ENCODE measurements at regions not wholly inside any gene's neighbourhood (a gene's known extent, or its start where the extent isn't known, plus 50 kb on each side); places are given as distances from the start of the nearest gene placed in this dataset.

GRCh38 chr2:550860-551567, 126.2 kb downstream of the TMEM18 start:
- no peak for DNase-seq

DNA sequence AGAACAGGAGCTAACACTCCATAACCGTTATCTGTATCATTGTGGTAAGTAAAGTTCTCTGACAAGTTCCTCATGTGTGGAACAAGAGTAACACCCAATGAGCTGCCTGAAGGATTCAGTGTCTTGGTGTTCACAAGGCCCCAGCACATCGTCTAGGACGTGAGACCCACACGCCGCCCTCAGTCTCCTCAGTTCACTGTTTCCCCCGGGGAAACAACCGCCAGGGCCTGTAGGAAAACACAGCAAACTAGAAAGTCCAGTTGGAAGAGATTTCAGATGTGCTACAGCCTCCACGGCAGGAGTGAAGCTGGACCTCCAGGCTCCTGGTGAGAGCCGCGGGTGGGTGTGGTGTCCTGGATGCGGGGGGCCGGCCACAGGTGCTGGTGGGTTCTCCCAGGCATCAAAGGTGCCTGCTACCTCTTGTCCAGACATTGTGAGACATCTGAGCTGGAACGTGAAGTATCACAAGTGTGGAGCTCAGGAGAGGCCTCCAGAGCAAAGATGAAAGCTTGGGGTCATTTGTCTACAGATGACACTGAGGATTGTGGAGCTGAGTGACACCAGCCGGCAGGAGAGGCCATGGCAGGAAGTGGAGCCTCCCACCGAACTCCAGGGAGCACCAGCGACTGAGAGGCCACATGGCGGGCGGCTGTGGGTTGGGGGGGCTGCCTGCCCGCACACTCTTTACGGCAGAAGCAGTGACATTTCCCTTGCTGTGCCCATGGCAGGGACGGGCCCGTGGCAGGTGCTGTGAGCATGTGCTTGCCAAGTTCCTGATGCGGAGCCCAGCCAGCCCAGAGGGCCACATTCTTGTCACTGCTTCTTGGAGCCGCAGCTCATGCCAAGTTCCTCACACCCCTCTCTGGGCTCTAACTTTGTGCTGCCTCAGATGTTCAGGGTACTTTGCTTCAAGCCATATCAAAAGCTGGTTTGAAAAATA, 131.2 kb downstream of the TMEM18 start:
- no peak for DNase-seq

- DNase-seq = no peak
Observed at GRCh38 chr2:545228-545627, 132.0 kb downstream of the TMEM18 start.

- DNase-seq = no peak
Observed at GRCh38 chr2:538646-539045, 138.6 kb downstream of the TMEM18 start.

- DNase-seq = no peak
Observed at GRCh38 chr2:535222-535621, 142.0 kb downstream of the TMEM18 start.

GRCh38 chr2:529852-530251, 147.4 kb downstream of the TMEM18 start:
- DNase-seq = no peak

DNA sequence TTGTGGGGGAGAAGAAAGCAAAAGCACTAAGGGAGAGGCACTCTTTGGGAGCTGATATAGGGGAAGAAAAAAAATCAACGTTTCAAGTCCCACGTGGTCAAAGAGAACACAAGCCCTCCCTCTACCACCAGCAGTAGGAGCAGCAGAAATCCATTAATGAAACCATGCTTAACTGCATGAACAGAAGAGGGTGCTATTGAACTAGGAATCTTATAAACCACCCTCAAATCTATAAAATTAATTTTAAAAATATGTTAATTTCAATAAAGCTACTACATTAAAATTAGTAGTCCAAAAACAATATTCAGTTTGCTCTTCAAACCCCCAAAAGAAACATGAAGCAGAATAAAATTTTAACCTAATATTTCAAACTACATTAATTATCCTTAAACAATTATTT, 147.8 kb downstream of the TMEM18 start:
- no peak for DNase-seq

DNA sequence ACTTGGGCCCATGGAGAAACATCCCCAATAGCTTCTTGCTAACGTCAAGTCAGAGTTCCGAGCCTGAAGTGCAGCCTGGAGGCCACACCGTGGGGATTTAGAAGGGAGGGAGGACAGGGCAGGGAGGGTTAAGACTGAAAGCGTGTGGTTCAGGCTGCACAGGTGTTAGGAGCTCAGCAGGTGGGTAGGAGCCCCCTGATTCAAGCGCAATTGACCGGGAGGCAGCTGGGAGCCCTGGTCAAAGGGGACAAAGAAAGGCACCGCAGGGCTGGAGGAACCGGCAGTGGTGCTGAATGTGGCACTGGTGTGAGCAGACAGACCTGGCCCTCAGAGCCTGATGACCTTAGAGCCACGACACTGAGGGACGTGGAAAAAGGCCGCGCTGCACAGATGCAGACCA, 149.6 kb downstream of the TMEM18 start:
- DNase-seq = no peak

DNA sequence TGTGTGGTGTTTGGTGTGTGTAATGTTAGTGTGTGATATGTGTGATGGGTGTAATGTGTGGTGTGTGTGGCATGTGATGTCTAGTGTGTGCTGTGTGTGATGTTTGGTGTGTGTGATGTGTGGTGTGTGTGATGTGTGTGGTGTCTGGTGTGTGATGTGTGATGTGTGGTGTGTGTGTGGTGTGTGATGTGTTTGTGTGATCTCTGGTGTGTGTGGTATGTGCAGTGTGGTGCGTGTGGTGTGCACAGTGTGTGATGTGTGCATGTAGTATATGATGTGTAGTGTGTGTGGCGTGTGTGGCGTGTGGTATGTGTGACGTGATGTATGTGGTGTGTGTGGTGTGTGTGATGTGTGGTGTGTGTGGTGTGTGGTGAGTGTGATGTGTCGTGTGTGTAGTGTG, 150.3 kb downstream of the TMEM18 start:
- no peak for DNase-seq

- no peak for DNase-seq
Observed at GRCh38 chr2:525611-526010, 151.6 kb downstream of the TMEM18 start.

DNA sequence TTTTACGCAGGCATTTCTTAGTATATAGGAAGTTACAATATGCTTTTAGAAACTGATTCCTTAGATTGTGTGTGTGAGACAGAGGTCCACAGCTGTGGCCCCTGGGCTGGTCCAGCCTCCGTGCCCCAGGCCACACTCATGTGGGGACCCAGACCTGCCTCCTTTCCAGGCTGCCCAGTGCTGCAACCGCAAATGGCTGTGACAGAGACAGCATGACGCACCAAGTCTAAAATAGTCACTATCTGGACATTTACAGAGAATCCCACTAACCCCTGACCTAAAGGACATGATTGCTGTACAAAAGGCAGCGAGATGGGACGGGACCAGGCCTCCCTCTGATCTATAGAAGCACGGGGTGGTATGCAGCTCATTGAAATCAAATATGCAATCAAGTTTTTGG, 152.2 kb downstream of the TMEM18 start:
- DNase-seq = no peak

DNA sequence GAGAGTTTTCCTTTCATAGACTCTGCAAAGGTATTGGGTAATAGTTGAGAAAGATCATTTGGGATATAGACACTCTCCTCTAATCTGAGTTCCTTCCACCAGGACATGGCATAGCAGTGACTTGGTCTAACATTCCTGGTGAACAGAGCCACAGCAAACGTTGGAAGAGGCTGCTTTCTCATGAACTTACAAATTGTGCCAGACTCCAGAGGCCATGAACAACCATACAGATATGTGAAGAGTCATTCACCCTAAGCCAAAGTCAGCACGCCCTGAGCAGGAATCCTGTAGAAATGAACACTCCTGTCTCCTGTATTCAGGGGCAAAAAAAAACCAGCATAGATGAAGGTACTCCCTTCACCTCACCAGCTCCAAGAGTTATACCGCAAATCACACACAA, 152.8 kb downstream of the TMEM18 start:
- no peak for DNase-seq

DNA sequence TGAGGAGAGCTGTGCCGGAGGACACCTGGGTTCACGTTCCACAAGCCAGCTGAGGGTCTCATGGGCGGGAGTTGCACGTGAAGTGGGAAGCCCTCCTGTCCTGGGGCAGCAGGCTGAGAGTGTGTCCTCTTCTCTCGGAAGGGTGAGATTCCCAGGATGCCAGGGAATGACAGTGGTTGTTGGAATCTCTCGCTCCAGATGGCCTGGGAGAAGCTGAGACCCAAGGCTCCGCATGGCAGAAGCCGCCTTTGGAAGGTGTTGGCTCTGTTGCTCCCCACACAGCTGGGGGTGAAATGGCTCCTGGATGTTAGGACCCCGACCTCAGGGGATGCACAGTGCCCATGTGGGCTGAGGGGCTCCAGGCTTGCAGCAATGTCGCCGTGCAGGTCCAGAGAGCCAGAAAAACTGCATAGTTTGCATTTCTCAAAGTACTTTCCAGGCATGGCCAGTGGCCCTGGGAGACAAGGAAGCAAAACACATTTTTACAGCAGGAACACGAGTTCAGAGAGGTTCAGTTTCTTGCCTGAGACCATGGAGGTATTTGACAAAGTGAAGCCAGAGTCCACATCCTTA, 153.4 kb downstream of the TMEM18 start:
- no peak for DNase-seq

DNA sequence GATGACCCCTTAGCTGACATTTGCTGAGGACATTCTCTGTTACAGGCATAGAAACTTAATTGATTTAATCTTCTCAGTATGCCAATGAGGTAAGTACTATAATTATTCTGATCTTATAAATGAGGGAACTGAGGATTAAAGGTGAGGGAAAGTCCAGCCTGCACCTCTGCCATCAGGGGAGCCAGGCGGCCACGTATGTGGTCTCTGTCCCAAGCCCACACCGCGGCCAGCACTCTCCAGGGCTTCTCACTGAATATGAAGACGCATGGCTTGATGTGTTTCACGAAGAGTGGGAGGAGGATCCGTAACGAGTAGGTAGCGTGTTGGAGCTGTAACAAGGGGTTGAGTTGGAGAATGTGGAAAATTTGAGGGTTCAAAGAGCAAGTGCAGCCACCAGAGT, 154.4 kb downstream of the TMEM18 start:
- DNase-seq = no peak

DNA sequence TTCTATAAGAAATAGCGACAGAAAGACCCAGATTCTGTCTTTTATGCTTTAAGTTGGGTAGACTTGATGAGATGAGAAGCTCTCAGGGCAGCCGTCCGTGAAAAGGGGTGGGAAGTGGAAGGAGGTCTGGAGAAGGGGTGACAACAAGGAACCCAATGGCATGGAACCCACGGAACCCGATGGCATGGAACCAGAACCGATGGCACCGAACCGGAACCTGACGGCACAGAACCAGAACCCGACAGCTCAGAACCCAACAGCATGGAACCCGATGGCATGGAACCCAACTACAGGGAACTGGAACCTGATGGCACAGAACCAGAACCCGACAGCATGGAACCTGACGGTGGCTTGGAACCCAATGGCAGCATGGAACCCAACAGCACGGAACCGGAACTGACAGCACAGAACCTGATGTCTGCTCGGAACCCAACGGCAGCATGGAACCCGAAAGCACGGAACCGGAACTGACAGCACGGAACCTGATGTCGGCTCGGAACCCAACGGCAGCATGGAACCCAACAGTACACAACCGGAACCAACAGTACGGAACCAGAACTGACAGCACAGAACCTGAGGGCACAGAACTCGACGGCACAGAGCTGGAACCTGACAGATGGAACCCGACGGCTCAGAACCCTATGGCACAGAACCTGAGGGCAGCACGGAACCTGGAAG, 155.2 kb downstream of the TMEM18 start:
- no peak for DNase-seq

DNA sequence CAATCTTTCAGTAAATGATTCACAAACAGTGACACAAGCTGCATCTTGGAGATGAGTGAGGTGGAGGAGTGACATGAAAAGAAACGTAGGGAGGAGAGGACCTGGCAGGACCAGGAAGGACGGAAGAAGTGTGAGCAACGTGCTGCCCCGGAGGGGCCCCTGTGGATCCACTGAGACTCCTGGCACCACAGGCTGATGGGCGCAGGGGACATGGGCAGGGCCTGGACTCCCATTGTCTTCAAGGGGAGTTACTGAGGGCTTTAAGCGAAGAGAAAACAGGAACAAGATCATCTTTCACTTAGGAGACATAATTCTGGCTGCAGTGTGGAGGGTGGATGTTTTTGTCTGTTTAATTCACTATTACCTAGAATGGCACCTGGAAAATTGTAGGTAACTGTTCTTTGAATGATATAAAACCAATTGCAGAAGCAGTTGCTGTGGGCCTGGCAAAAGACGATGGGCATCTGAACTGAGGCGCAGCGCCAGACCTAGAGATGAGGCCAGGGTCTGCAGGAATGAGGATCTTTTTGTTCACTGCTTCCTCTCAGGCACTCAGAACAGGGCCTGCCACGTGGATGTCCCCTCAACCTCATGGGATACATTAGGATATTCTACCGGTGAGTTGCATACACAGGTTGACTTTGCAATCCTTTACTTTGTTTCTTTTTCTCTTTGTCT, 156.4 kb downstream of the TMEM18 start:
- DNase-seq = no peak

- DNase-seq = no peak
Observed at GRCh38 chr2:516944-517343, 160.3 kb downstream of the TMEM18 start.

DNA sequence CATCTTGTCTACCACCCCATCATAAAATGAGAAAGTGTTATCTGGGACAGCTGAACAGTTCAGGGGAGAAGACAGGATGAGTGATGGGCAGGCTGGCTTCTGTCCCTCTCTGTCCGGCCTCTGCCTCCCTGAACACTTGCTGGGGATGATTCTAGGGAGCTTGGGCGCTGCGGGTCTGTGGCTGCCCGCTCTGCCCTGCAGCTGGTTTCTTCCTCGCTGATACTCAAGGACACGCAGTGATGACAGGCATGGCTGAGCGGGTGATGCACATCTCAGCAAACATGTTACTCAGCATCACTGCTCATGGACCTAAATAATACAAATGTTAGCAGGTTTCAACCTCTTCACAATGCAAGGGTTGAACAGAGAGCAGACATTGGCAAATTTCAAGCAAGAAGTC, 161.1 kb downstream of the TMEM18 start:
- DNase-seq = no peak

DNA sequence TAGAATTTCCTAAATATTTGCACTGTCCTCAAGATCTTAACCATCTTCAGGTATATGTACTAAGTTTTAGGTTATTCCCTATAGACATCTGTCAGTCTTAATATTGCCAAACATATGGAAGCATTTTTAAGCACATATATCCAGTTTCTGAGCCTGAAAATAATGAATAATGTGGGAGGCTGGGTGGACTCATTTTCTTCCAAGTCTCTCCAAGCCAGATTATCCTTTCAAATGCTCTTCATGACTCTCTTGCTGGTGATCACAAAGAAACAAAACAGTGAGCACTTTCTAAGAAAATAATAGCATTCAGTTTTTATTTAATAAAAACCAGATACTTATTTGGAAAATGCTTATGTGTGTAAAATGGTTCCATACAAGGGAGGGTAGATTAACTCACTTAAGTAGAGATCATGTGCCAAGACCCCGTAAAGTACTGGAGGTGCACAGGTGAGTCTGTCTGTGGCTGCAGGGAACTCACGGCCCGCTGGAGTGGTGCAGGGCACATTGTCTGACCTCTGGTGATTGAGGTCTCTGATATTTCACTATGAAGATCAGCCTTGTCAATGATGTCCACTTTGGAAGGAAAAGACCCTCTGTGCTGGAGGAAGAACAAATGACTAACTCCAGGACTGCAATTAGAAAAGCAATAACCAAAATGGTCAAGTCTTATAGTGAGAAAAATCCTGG, 161.6 kb downstream of the TMEM18 start:
- no peak for DNase-seq

DNA sequence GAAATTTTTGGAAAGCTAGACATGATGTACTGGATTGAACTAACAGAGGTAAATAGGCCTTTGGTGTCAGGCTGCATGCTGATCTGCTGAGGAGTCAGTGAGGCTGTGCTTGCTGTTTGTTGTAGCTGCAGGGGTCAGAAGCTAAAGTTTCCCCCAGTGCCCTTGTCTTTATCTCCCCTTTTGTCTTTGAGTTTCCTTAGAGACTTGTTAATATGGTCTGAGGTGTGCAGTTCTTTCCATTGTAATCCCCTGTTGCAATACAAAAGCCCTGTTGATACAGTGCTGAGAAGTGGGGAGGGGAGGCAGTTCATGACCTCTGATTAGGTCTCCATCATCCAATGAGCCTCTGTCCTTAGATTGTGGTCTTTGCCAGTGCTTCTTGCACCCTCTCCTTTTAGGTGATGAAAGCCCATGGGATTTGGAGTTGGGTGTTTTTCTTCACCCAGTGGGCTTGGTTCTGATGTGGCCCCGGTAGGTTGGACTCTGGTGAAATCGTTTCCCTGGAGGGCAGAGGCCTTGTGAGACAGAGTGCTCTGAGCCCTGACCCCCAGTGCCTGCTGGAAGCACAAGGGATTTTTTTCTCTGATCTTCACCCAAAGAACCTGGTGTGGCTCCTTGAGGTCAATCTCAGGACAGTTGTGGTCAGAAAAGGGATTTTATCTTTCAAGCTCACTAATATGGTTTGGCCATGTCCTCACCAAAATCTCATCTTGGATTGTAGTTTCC, 163.1 kb downstream of the TMEM18 start:
- DNase-seq = no peak

DNA sequence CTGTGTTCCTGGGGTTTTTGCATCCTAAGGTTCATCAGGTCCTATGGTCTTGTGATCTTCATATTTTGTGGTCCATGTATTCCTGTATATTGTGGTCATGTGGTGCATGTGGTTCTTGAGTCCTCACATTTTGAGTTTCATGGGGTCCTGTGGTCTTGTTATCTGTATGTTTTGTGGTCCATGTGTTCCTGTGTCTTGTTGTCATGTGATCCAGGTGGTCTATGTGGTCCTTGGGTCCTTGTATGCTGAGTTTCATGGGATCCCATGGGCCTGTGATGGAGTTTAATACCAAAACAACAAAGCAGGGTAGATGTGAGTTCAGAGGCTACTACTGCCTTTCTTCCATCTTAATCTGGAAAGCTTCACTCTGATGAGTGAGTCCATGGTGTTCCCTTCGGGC, 166.4 kb downstream of the TMEM18 start:
- no peak for DNase-seq

Measured in central memory CD4-positive, alpha-beta T cell (primary cell).